Endothelial cell of umbilical vein (primary cell): ENCODE measurements at regions not wholly inside any gene's neighbourhood (a gene's known extent, or its start where the extent isn't known, plus 50 kb on each side); places are given as distances from the start of the nearest gene placed in this dataset.

ENCODE experiments used
- BruUV-seq: library from RNA; stranded (reverse); fragments of 400-500 nt; replicated peaks from 2 replicates; lab custom pipeline; 2021; lab: Mats Ljungman, UMichigan
- CTCF ChIA-PET: fragments of 300-600, 350-600 bp; sonication (Branson Sonifier 250); formaldehyde crosslinking; loops from one replicate; lab custom pipeline; 2021; ENCODE audit warnings: antibody characterized with exemption, inconsistent platforms; lab: Charles Lee
- POLR2A ChIA-PET: fragments of 300-600, 350-600 bp; sonication (Branson Sonifier 250); formaldehyde crosslinking; loops from one replicate; lab custom pipeline; 2021; ENCODE audit warnings: antibody characterized with exemption, inconsistent platforms; lab: Charles Lee
- DNase-seq: peaks from one replicate; pipeline ENCODE4 v3.0.0-alpha.2; 2011; ENCODE audit warnings: low read depth, low spot score
- FAIRE-seq: peaks from 2 replicates; lab custom pipeline; 2011; peaks lifted over from hg19 to GRCh38; lab: Jason Lieb, UNC
- H2AFZ ChIP-seq: 2 replicates; pipeline ENCODE4 v1.6.0; 2012; ENCODE audit warnings: low read depth, low read length, control low read depth, inconsistent platforms
- H3K27ac ChIP-seq: 2 replicates; pipeline ENCODE4 v1.5.1; 2011; ENCODE audit warnings: low read depth, mild to moderate bottlenecking, control low read depth, low read length, moderate library complexity; ENCODE audit not compliant: insufficient read depth
- H3K27me3 ChIP-seq, 2 experiments: 2 replicates each; pipeline versions ENCODE4 v1.6.0 to v1.6.1; 2011; ENCODE audit warnings: low read length in 2 of 2, mixed read lengths in 1 of 2; ENCODE audit not compliant: control insufficient read depth in 2 of 2, insufficient read depth in 2 of 2
- H3K36me3 ChIP-seq, 2 experiments: 2 replicates in 1 of 2; 3 replicates in 1 of 2; pipeline ENCODE4 v1.5.1; 2011; ENCODE audit warnings: low read length in 2 of 2, mild to moderate bottlenecking in 1 of 2, moderate library complexity in 1 of 2; ENCODE audit not compliant: control insufficient read depth in 2 of 2, insufficient read depth in 2 of 2; ENCODE audit errors: extremely low read depth in 1 of 2
- H3K4me1 ChIP-seq: 3 replicates; pipeline ENCODE4 v1.5.1; 2011; ENCODE audit warnings: mild to moderate bottlenecking, low read length; ENCODE audit not compliant: control insufficient read depth, insufficient read depth; ENCODE audit errors: extremely low read depth
- H3K4me2 ChIP-seq: 2 replicates; pipeline ENCODE4 v1.6.1; 2011; ENCODE audit warnings: low read length, control low read depth, mixed read lengths; ENCODE audit not compliant: insufficient read depth
- H3K4me3 ChIP-seq, 3 experiments: fragments of 200-600 bp in 1 of 3; sonication (generic), shearing (Covaris generic) in 1 of 3; replicated peaks in 1 of 3; 2 replicates each; pipeline ENCODE4 v1.5.1; 2011 to 2016; ENCODE audit warnings: control low read depth in 3 of 3, low read length in 3 of 3, mild to moderate bottlenecking in 2 of 3, inconsistent platforms in 1 of 3, low read depth in 1 of 3, moderate library complexity in 1 of 3; ENCODE audit not compliant: insufficient read depth in 1 of 3
- H3K79me2 ChIP-seq: 2 replicates; pipeline ENCODE4 v1.6.0; 2012; ENCODE audit warnings: low read length, inconsistent platforms; ENCODE audit not compliant: control insufficient read depth, insufficient read depth
- H3K9ac ChIP-seq: replicated peaks from 2 replicates; pipeline ENCODE3; 2011; ENCODE audit warnings: low read length, control low read depth; ENCODE audit not compliant: insufficient read depth; ENCODE audit errors: extremely low read depth
- H3K9me1 ChIP-seq: replicated peaks from 3 replicates; pipeline ENCODE4 v1.6.0; 2011; ENCODE audit warnings: mild to moderate bottlenecking, low read length; ENCODE audit not compliant: control insufficient read depth, insufficient read depth; ENCODE audit errors: extremely low read depth
- H3K9me3 ChIP-seq: replicated peaks from 2 replicates; pipeline ENCODE4 v1.5.1; 2012; ENCODE audit warnings: low read length, inconsistent platforms; ENCODE audit not compliant: control insufficient read depth, insufficient read depth
- H4K20me1 ChIP-seq: replicated peaks from 2 replicates; pipeline ENCODE3; 2011; ENCODE audit warnings: mild to moderate bottlenecking, low read length; ENCODE audit not compliant: control insufficient read depth, insufficient read depth; ENCODE audit errors: extremely low read depth
- CTCF ChIP-seq, 2 donors: IDR thresholded peaks; 1 replicate in 1 of 2; 2 replicates in 1 of 2; pipeline ENCODE4 v1.5.1; 2011; ENCODE audit warnings: low read length in 2 of 2, mild to moderate bottlenecking in 2 of 2, moderate library complexity in 2 of 2, control low read depth in 1 of 2, inconsistent platforms in 1 of 2, low read depth in 1 of 2; ENCODE audit not compliant: insufficient read depth in 1 of 2; ENCODE audit errors: extremely low read depth in 1 of 2
- EZH2 ChIP-seq: IDR thresholded peaks from 2 replicates; pipeline ENCODE4 v1.6.1; 2012; ENCODE audit warnings: borderline replicate concordance, low read depth, mild to moderate bottlenecking, moderate library complexity, low read length, inconsistent platforms; ENCODE audit not compliant: severe bottlenecking
- FOS ChIP-seq: IDR thresholded peaks from 2 replicates; pipeline ENCODE4 v1.6.1; 2011; ENCODE audit warnings: mild to moderate bottlenecking, low read length, moderate library complexity, borderline replicate concordance; ENCODE audit not compliant: insufficient read depth
- GATA2 ChIP-seq: IDR thresholded peaks from 2 replicates; pipeline ENCODE4 v1.7.0; 2011; ENCODE audit warnings: low read depth, mild to moderate bottlenecking, moderate library complexity, mixed read lengths, low read length; ENCODE audit not compliant: insufficient read length, insufficient read depth
- JUN ChIP-seq: IDR thresholded peaks from 2 replicates; pipeline ENCODE4 v1.6.1; 2011; ENCODE audit warnings: borderline replicate concordance, low read depth; ENCODE audit not compliant: insufficient read length, insufficient read depth
- MAX ChIP-seq: IDR thresholded peaks from 2 replicates; pipeline ENCODE4 v1.6.1; 2011; ENCODE audit not compliant: insufficient read depth, insufficient read length
- MYC ChIP-seq: IDR thresholded peaks from one replicate; pipeline ENCODE4 v1.6.1; 2011; ENCODE audit warnings: mild to moderate bottlenecking, low read depth, low read length
- POLR2A ChIP-seq: IDR thresholded peaks from 2 replicates; pipeline ENCODE4 v1.6.1; 2012; ENCODE audit warnings: low read depth, mild to moderate bottlenecking, control low read depth, low read length
- POLR2AphosphoS5 ChIP-seq: IDR thresholded peaks from 2 replicates; pipeline ENCODE4 v1.6.1; 2012; ENCODE audit warnings: low read depth, mild to moderate bottlenecking, control low read depth, low read length, moderate library complexity; ENCODE audit not compliant: insufficient read depth
- dilution Hi-C: fragments of 300-500 bp; cut with MboI; formaldehyde crosslinking; loops from one replicate; pipeline ENCODE4 v1.15.0; 2019; ENCODE audit warnings: low sequenced_read_pairs; ENCODE audit not compliant: extremely low pct_ligation_motif_present
- intact Hi-C: fragments of 100-400 bp; cut with micrococcal nuclease; formaldehyde crosslinking; loops from one replicate; pipeline ENCODE4 v1.10.0; 2022

GRCh38 chr2:153165021-153165420 is 313.5 kb downstream of the RPRM start:
- no peaks in the 10 kb centered on the region for H4K20me1 ChIP-seq
- FAIRE-seq: no peak
- DNase-seq: no peak
- H3K9me1 ChIP-seq: no peaks in the 10 kb centered on the region
- BruUV-seq: no TSS peak
- H3K4me2 ChIP-seq: no peak overlapping the region
- no peak overlapping the region for H3K27ac ChIP-seq
- peaks cover 2% of the 10 kb centered on the region for H3K9me3 ChIP-seq
- H3K27me3 ChIP-seq: no peaks in the 10 kb centered on the region
- intact Hi-C loops: no loop called here
- no peak overlapping the region for H3K4me3 ChIP-seq
- H3K9ac ChIP-seq: no peak overlapping the region
- H3K4me1 ChIP-seq: no peaks in the 10 kb centered on the region
- CTCF ChIA-PET: no interaction called here
- dilution Hi-C loops: no loop called here
- no peaks in the 10 kb centered on the region for H3K36me3 ChIP-seq
- TF ChIP-seq MAX (no peak), JUN (no peak), POLR2AphosphoS5 (no peak), FOS (no peak), EZH2 (no peak)
- no peaks in the 10 kb centered on the region for H3K79me2 ChIP-seq
- POLR2A ChIA-PET: no interaction called here
- H2AFZ ChIP-seq: no peak overlapping the region

GRCh38 chr2:153163055-153163454 is 315.5 kb downstream of the RPRM start:
- DNase-seq (no peak), FAIRE-seq (no peak)
- BruUV-seq: no TSS peak
- H3K79me2 ChIP-seq: no peaks in the 10 kb centered on the region
- intact Hi-C loops (no loop called here), dilution Hi-C loops (no loop called here)
- H3K27me3 ChIP-seq: no peaks in the 10 kb centered on the region
- H3K4me1 ChIP-seq: no peaks in the 10 kb centered on the region
- no peak overlapping the region for H3K4me2 ChIP-seq
- no peak overlapping the region for H3K9ac ChIP-seq
- no peak overlapping the region for H3K27ac ChIP-seq
- no peaks in the 10 kb centered on the region for H3K9me1 ChIP-seq
- no peaks in the 10 kb centered on the region for H3K36me3 ChIP-seq
- no peaks in the 10 kb centered on the region for H4K20me1 ChIP-seq
- POLR2A ChIA-PET: no interaction called here
- TF ChIP-seq GATA2 (no peak), MAX (no peak), JUN (no peak), POLR2A (no peak), FOS (no peak), POLR2AphosphoS5 (no peak), CTCF (IDR thresholded peaks at IDR 0.05; ENCODE audit: extremely low read depth in 1 of 2, insufficient read depth in 1 of 2, low read depth in 1 of 2, low read length in 2 of 2) (no peak), MYC (no peak), EZH2 (no peak)
- CTCF ChIA-PET: no interaction called here
- H3K4me3 ChIP-seq: no peak overlapping the region
- H2AFZ ChIP-seq: no peak overlapping the region
- no peaks in the 10 kb centered on the region for H3K9me3 ChIP-seq
